CD4-positive, alpha-beta T cell treated with Interleukin-4 for 1 hour (primary cell): ENCODE measurements at regions not wholly inside any gene's neighbourhood (a gene's known extent, or its start where the extent isn't known, plus 50 kb on each side); places are given as distances from the start of the nearest gene placed in this dataset.

Experiments used
- DNase-seq, 2 donors: peaks; one replicate each; pipeline ENCODE4 v3.0.0-alpha.2; 2020 to 2022

- no peak for DNase-seq
These were observed 69.7 kb upstream of the DAPK1 start for GRCh38 chr9:87427851-87428506.

- no peak for DNase-seq
These were observed 69.0 kb upstream of the DAPK1 start for GRCh38 chr9:87428659-87429058.

GRCh38 chr9:87431837-87432236 lies 65.8 kb upstream of the DAPK1 start:
- no peak for DNase-seq

GRCh38 chr9:87433853-87434252 lies 63.8 kb upstream of the DAPK1 start:
- no peak for DNase-seq

GRCh38 chr9:87434366-87434765 lies 63.3 kb upstream of the DAPK1 start:
- DNase-seq: no peak

- DNase-seq: no peak
These were observed 62.3 kb upstream of the DAPK1 start for GRCh38 chr9:87435189-87435880.

GRCh38 chr9:87436716-87437115 lies 61.0 kb upstream of the DAPK1 start:
- no peak for DNase-seq

- DNase-seq: no peak
These were observed 59.7 kb upstream of the DAPK1 start for GRCh38 chr9:87437966-87438365.

- no peak for DNase-seq
These were observed 56.4 kb upstream of the DAPK1 start for GRCh38 chr9:87441251-87441650.

GRCh38 chr9:87442451-87442850 lies 55.2 kb upstream of the DAPK1 start:
- DNase-seq: no peak

GRCh38 chr9:87443006-87443405 lies 54.7 kb upstream of the DAPK1 start:
- no peak for DNase-seq

GRCh38 chr9:87443461-87443860 lies 54.2 kb upstream of the DAPK1 start:
- no peak for DNase-seq

- DNase-seq: peak; percentile 24 to 42
These were observed 52.0 kb upstream of the DAPK1 start for GRCh38 chr9:87445646-87446045.

GRCh38 chr9:87446527-87446926 lies 51.1 kb upstream of the DAPK1 start:
- DNase-seq: no peak

GRCh38 chr9:87447547-87448432 lies 49.9 kb upstream of the DAPK1 start:
- no peak for DNase-seq
